ENCODE measurements at regions not wholly inside any gene's neighbourhood (a gene's known extent, or its start where the extent isn't known, plus 50 kb on each side); places are given as distances from the start of the nearest gene placed in this dataset. TPM values are rescaled to one million over a fixed set of nuclear protein-coding genes. Genes with fewer than 3 reads are reported as not detected.

- TF ChIP-seq ATF2 (IDR thresholded peaks at IDR 0.05; ENCODE audit: low read length) (no peak), POLR2A (IDR thresholded peaks at IDR 0.05; ENCODE audit: control extremely low read depth in 1 of 2, low read depth in 2 of 2, low read length in 2 of 2) (no peak), RXRA (IDR thresholded peaks at IDR 0.05; ENCODE audit: insufficient read depth, low read depth, low read length) (no peak), SP2 (IDR thresholded peaks at IDR 0.05; ENCODE audit: low read length) (no peak), ASH2L (IDR thresholded peaks at IDR 0.05; ENCODE audit: low read length) (no peak), TAF1 (IDR thresholded peaks at IDR 0.05; ENCODE audit: low read depth, low read length) (no peak)
Measured at GRCh38 chr5:156274453-156274852, 52.5 kb upstream of the SGCD start (continued).

Small RNAs in the stretch of these regions (small RNA-seq; reads per million reads assigned to genes)
- not detected for gene RNA5SP199 (ENCODE audit: insufficient read depth)

All from H1 (cell line).